ENCODE measurements at regions not wholly inside any gene's neighbourhood (a gene's known extent, or its start where the extent isn't known, plus 50 kb on each side); places are given as distances from the start of the nearest gene placed in this dataset.

DNA sequence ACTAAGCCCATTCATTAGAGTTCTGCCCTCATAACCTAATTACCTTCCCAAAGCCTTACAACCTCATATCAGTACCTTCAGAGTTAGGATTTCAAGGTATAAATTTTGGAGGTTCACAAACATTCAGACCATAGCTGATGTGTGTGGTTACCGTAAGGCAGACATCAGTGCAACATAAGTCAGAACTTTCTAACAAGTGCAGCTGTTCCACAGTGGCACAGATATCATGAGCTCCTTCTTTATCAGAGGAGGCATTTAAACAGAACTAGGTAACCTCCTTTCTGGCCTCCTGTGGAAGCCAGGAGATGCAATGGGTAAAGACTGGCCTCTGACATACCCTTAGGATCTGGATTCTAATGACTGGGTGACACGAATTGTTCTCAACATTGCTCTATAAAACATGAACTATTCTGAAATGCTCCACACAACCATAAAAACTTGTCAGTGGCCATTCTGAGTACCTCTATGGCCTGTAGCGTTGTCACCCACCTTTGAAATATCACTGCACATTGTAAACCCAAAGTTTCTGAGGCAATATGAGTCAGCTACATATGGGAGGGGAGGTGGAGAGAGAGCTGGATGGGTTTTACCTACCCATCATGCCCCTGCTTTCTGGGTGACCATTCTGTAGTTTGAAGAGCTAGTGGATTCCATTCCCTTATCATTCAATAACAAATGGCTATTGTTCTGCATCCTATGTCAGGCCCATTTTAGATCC, 546.0 kb upstream of the TBL1XR1 start:
- Histone ChIP-seq H3K9me1 (replicated peaks; ENCODE audit: control insufficient read depth, extremely low read depth, insufficient read depth, low read length) (no peaks in the 10 kb centered on the region), H3K27me3 (ENCODE audit: control insufficient read depth in 2 of 2, insufficient read depth in 2 of 2, low read length in 2 of 2) (no peaks in the 10 kb centered on the region), H3K36me3 (ENCODE audit: control insufficient read depth in 2 of 2, extremely low read depth in 1 of 2, insufficient read depth in 2 of 2, low read length in 2 of 2) (no peaks in the 10 kb centered on the region), H3K4me1 (ENCODE audit: control insufficient read depth, extremely low read depth, insufficient read depth, low read length) (no peaks in the 10 kb centered on the region), H3K27ac (ENCODE audit: insufficient read depth, low read depth, low read length) (no peak overlapping the region), H2AFZ (ENCODE audit: low read depth, low read length) (no peak overlapping the region), H3K79me2 (ENCODE audit: control insufficient read depth, insufficient read depth, low read length) (no peaks in the 10 kb centered on the region), H3K4me2 (ENCODE audit: insufficient read depth, low read length) (no peak overlapping the region), H3K9ac (replicated peaks; ENCODE audit: extremely low read depth, insufficient read depth, low read length) (no peak overlapping the region), H4K20me1 (replicated peaks; ENCODE audit: control insufficient read depth, extremely low read depth, insufficient read depth, low read length) (no peaks in the 10 kb centered on the region), H3K4me3 (replicated peaks in 1 of 3; ENCODE audit: insufficient read depth in 1 of 3, low read depth in 1 of 3, low read length in 3 of 3) (no peak overlapping the region), H3K9me3 (replicated peaks; ENCODE audit: control insufficient read depth, insufficient read depth, low read length) (no peaks in the 10 kb centered on the region)
- dilution Hi-C loops (cut with MboI; ENCODE audit: extremely low pct_ligation_motif_present, low sequenced_read_pairs) (no loop called here), intact Hi-C loops (cut with micrococcal nuclease) (no loop called here)
- POLR2A ChIA-PET: no interaction called here
- TF ChIP-seq POLR2AphosphoS5 (IDR thresholded peaks at IDR 0.05; ENCODE audit: insufficient read depth, low read depth, low read length): no peak
- no peak for TF ChIP-seq POLR2A (IDR thresholded peaks at IDR 0.05; ENCODE audit: low read depth, low read length)
- TF ChIP-seq EZH2 (IDR thresholded peaks at IDR 0.05; ENCODE audit: borderline replicate concordance, low read depth, low read length, severe bottlenecking): no peak
- TF ChIP-seq, protein P1, sequence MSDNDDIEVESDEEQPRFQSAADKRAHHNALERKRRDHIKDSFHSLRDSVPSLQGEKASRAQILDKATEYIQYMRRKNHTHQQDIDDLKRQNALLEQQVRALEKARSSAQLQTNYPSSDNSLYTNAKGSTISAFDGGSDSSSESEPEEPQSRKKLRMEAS (IDR thresholded peaks at IDR 0.05; ENCODE audit: insufficient read depth, insufficient read length): no peak
- no peak for TF ChIP-seq FOS (IDR thresholded peaks at IDR 0.05; ENCODE audit: borderline replicate concordance, insufficient read depth, low read length)
- TF ChIP-seq MYC (IDR thresholded peaks at IDR 0.05; ENCODE audit: low read depth, low read length): no peak
- TF ChIP-seq GATA2 (IDR thresholded peaks at IDR 0.05; ENCODE audit: insufficient read depth, insufficient read length, low read depth, low read length): no peak
- no peak for FAIRE-seq
- DNase-seq (ENCODE audit: low read depth, low spot score): no peak
- no TSS peak for BruUV-seq (replicated peaks)
- CTCF ChIA-PET: interaction anchor here (1.2 kb wide), 1 partner anchor 693 kb away, joined by 3 read pairs; no protein-coding TSS in a partner anchor
